IPS-NIHi7 (cell line): ENCODE measurements at regions not wholly inside any gene's neighbourhood (a gene's known extent, or its start where the extent isn't known, plus 50 kb on each side); places are given as distances from the start of the nearest gene placed in this dataset.

Experiments used
- DNase-seq: peaks from one replicate; pipeline ENCODE4 v3.0.0; 2012; ENCODE audit warnings: mixed read lengths; ENCODE audit errors: extremely low spot score

GRCh38 chr10:47230957-47231356 lies 69.0 kb upstream of the GDF10 start:
- no peak for DNase-seq

DNA sequence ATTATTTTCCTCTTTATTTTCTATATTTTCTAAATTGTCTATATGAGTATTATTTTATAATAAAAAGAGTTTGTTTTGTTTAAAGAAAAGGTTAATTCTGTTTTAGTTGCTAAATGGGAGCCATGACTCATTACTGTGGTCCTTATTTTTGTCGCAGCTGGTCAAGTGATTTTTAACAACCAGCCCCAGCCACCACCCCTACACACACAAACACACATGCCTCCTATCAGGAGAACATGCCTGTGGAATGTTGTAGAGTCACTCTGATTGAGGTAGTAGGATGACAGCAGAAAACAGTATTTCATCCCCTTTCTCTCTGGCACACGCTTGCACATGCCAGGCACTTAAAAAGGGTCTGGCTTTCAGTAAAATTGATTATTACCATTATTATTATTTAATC lies 68.6 kb upstream of the GDF10 start:
- no peak for DNase-seq

GRCh38 chr10:47233631-47234030 lies 66.4 kb upstream of the GDF10 start:
- no peak for DNase-seq

DNA sequence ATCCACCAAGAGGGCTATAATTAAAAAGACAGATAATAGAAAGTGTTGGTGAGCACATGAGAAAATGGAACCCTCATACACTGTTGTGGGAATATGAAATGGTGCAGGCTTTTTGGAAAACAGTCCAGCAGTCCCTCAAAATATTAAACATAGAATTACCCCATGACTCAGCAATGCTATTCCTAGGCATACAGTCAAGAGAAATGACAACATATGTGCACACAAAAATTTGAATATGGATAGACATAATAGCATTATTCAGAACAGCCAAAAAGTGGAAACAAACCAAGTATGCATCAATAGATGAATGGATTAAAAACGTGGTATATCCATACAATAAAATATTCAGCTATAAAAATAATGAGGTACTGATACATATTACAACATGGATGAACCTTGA lies 64.5 kb upstream of the GDF10 start:
- DNase-seq = no peak

GRCh38 chr10:47237316-47238260 lies 62.4 kb upstream of the GDF10 start:
- DNase-seq = peak; percentile 39

- no peak for DNase-seq
These were observed 61.5 kb upstream of the GDF10 start for GRCh38 chr10:47238331-47239095.

- DNase-seq = no peak
These were observed 60.8 kb upstream of the GDF10 start for GRCh38 chr10:47239211-47239610.

- DNase-seq = no peak
These were observed 59.8 kb upstream of the GDF10 start for GRCh38 chr10:47240173-47240572.

GRCh38 chr10:47241256-47241655 lies 58.7 kb upstream of the GDF10 start:
- no peak for DNase-seq

- no peak for DNase-seq
These were observed 57.8 kb upstream of the GDF10 start for GRCh38 chr10:47241946-47242867.

DNA sequence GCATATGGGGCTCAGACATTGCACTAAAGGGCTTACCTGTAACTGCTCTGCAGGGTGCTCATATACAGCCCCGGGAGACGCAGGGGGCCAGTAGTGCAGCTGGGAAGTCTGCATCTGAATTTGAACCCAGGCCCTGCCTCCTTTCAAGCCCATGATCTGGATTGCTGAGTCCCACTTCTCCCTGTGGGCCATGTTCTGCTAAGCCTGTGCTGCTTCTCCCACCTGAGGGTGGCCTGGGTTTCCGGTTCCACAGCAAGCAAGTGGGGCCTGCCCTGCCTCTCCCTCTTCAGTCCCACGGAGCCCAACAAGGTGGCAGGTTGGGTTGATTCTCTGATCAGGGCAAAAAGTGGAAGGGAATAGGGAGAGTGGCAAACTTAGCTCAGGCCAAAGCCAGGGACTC lies 56.6 kb upstream of the GDF10 start:
- DNase-seq = no peak

- DNase-seq = no peak
These were observed 56.2 kb upstream of the GDF10 start for GRCh38 chr10:47243791-47244190.

- DNase-seq = no peak
These were observed 55.2 kb upstream of the GDF10 start for GRCh38 chr10:47244560-47245500.

GRCh38 chr10:47245731-47246350 lies 54.2 kb upstream of the GDF10 start:
- DNase-seq = no peak

DNA sequence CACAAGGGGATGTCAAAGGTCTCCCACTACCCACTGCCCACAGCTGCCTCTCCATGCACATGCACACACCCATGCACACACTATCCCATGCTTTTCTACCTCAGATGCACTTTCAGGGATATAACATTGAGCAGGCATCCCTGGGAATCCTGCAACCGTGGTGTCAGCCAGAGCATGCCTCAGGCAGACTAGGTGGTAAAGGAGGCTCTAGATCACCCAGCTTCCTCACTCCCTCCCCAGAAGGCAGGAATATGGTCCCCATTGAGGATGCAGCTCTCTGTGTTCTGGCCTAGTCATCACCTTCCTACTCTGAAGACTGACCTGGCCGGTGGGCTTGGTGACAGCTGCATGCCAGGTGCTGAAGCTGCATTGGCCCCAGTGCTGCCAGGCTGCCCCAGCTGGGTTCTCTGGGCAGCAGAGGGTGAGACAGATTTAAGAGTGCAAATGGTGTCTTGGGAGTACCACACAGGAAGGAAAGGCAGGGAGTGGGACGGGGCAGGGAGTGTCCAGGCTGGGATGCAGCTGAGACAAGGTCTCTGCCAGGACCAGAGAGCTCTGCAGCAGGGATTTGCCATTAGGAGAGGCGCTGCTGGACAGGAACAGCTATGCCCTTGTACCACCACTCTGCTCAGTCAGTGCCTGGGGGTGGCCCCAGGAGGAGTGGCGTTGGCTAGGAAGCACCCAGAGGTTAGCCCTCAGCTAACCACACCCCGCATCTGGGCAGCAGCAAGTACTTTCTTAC lies 53.4 kb upstream of the GDF10 start:
- DNase-seq = no peak

- no peak for DNase-seq
These were observed 52.6 kb upstream of the GDF10 start for GRCh38 chr10:47247148-47248059.

DNA sequence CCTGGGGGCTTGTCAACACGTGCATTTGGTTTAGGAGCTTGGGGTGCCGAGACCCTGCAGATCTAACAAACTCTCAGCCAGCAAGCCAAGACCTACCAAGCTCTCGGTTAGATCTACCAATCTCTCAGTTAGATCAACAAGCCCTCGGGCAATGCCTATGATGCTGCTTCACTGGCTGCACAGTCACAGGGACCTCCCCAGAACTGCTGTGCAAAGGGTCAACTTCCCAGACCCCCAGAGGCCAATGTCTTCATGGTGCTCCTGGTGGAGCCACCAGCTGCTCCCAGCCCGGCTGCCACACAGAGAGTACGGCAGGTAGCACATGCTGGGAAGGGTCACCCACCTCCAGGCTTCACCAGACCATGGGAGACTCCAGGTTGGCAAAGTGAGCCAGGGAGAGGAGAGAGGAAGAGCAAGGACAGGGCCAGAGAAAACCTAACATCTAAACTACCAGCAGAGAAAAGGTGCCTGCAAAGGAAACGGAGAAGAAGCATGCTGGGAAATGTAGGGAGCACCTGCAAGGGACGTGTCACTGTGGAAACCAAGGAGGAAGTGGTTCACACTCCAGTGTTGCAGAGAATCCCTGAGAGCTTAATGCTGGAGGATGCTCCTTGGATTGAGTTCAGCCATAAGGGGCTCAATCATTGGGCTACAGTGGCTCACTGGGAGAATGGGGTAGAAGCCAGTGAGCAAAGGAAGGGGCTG lies 51.5 kb upstream of the GDF10 start:
- no peak for DNase-seq

DNA sequence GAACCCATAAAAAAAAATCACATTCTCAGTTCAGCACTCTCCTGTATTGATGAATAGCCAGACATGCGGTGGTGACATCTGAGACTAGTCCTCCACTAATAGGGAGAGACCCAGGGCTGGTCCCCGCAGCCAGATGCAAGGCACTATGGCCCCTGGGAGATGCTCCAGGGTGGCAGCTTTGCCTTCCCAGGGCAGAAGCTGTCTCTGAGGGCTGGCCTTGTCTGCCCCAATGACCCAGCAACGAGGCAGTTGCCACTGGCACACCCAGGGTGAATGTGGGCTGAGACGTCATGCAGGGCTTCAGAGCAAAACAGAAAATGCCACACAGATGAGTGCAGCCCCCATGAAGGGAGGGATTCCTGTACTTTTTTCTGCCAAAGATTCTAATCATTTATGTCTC lies 50.1 kb upstream of the GDF10 start:
- no peak for DNase-seq
